ENCODE measurements at regions not wholly inside any gene's neighbourhood (a gene's known extent, or its start where the extent isn't known, plus 50 kb on each side); places are given as distances from the start of the nearest gene placed in this dataset.

- ATAC-seq (no peak), DNase-seq (no peak)
- Histone ChIP-seq H3K4me3 (ENCODE audit: low read length) (no peak overlapping the region), H3K27me3 (ENCODE audit: control insufficient read depth, insufficient read depth) (no peaks in the 10 kb centered on the region), H3K4me1 (ENCODE audit: control insufficient read depth, insufficient read depth, low read length) (no peaks in the 10 kb centered on the region), H3K27ac (ENCODE audit: low read length) (no peak overlapping the region), H3K9me3 (ENCODE audit: control insufficient read depth, low read length) (no peaks in the 10 kb centered on the region)
- WGBS = 64% methylated on average over 9 of the region's 9 CpGs
- intact Hi-C loops (cut with DNase I) = no loop called here
These were observed 89.5 kb upstream of the PGBD5 start for GRCh38 chr1:230515451-230516145.

DNA sequence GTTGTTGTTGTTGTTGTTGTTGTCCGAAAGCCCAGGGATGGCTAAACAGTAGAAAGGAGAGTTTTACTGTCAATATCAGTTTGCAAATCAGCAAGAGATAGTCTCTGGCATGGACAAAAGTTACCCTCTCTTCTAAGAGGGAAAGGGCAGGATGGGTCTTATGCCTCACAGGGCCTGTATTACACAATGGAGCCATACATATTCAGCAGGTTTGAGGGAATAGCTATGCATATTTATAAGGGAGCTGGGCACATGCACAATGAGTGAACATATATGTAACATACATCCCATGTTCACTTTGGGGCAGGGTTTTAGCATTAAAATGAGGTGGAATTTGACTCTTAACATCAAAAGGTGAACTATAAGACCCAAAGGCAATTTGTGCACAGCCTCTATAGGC, 84.4 kb upstream of the PGBD5 start:
- H3K4me3 ChIP-seq (ENCODE audit: low read length) = no peak overlapping the region
- ATAC-seq (no peak), DNase-seq (no peak)
- H3K4me1 ChIP-seq (ENCODE audit: control insufficient read depth, insufficient read depth, low read length) = no peaks in the 10 kb centered on the region
- H3K9me3 ChIP-seq (ENCODE audit: control insufficient read depth, low read length) = no peaks in the 10 kb centered on the region
- intact Hi-C loops (cut with DNase I) = no loop called here
- no peaks in the 10 kb centered on the region for H3K27me3 ChIP-seq (ENCODE audit: control insufficient read depth, insufficient read depth)
- 98% methylated on average over 1 of the region's 1 CpG for WGBS
- no peak overlapping the region for H3K27ac ChIP-seq (ENCODE audit: low read length)

- Histone ChIP-seq H3K27me3 (ENCODE audit: control insufficient read depth, insufficient read depth) (no peaks in the 10 kb centered on the region), H3K4me1 (ENCODE audit: control insufficient read depth, insufficient read depth, low read length) (no peaks in the 10 kb centered on the region), H3K27ac (ENCODE audit: low read length) (no peak overlapping the region), H3K9me3 (ENCODE audit: control insufficient read depth, low read length) (no peaks in the 10 kb centered on the region), H3K4me3 (ENCODE audit: low read length) (no peak overlapping the region)
- ATAC-seq = peak in 1 of 2 donors; percentile 60
- 66% methylated on average over 5 of the region's 5 CpGs for WGBS
- intact Hi-C loops (cut with DNase I) = no loop called here
- peak in 1 of 3 donors; percentile 40 for DNase-seq
These were observed 83.3 kb upstream of the PGBD5 start for GRCh38 chr1:230509281-230509977.

DNA sequence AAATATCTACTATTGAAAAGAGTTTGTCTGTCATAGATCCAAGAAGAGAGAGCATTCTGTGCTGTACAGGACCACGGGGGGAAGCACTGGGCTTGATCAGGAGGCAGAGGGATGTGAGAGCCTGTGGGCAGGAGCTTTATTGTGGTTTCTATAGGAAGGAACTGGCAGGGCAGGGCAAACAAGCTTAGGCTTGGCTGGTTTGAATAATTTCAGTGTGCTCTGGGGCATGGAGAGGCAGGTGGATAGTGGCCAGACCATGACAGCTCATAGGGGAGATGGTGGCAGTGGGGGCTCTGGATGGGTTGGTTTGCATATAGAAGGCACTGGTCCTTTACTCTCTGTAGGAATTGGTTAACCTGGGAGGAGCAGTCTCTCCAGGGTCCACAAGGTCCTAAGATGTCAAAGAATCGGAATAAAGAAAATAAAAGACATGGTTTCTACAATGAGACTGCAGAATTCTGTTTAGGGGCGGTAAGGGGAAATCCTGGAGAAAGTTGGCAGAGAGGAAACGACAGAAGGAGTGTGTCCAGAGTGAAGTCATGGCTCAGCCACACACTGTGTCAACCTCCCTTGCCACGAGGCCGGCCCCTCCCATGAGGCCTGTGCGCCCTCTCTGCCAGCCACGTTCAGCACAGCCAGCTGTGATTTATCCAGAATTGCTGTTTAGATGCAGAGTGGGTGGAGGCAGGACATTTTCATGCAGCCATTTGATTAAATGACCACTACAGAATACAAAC, 81.7 kb upstream of the PGBD5 start:
- ATAC-seq = peak; percentile 85 to 88
- DNase-seq = peak; percentile 70 to 88 (median 81)

DNA sequence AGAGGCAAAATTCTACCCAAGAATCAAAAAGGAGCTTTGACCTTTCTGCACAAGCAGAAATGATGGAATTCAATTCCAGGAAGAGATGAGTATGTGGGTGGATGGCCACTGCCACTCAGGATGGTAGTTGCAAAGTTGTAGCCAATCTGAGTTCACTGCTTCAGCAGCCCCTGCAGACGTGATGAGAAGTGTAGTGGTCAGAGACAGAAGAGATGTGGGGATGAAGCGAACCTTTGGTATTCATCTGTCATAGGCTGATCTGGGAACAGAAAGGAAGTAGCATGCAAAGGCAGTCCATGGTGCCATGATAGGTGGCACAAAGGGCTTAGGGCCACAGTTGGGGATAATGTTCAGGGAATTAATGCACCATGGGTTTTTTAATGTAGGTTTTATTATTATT, 81.1 kb upstream of the PGBD5 start:
- no peak for DNase-seq
- intact Hi-C loops (cut with DNase I) = no loop called here
- Histone ChIP-seq H3K27me3 (ENCODE audit: control insufficient read depth, insufficient read depth) (no peaks in the 10 kb centered on the region), H3K4me1 (ENCODE audit: control insufficient read depth, insufficient read depth, low read length) (no peaks in the 10 kb centered on the region), H3K9me3 (ENCODE audit: control insufficient read depth, low read length) (no peaks in the 10 kb centered on the region), H3K4me3 (ENCODE audit: low read length) (no peak overlapping the region), H3K27ac (ENCODE audit: low read length) (no peak overlapping the region)
- no peak for ATAC-seq
- 78% methylated on average over 2 of the region's 2 CpGs for WGBS

More for the DNA sequence above, 81.7 kb upstream of the PGBD5 start:
- Histone ChIP-seq H3K27ac (ENCODE audit: low read length) (no peak overlapping the region), H3K4me1 (ENCODE audit: control insufficient read depth, insufficient read depth, low read length) (no peaks in the 10 kb centered on the region), H3K4me3 (ENCODE audit: low read length) (no peak overlapping the region), H3K27me3 (ENCODE audit: control insufficient read depth, insufficient read depth) (no peaks in the 10 kb centered on the region), H3K9me3 (ENCODE audit: control insufficient read depth, low read length) (no peaks in the 10 kb centered on the region)
- 31% methylated on average over 8 of the region's 8 CpGs for WGBS
- intact Hi-C loops (cut with DNase I) = no loop called here

GRCh38 chr1:230506451-230506850, 80.3 kb upstream of the PGBD5 start:
- no peak overlapping the region for H3K27ac ChIP-seq (ENCODE audit: low read length)
- no peaks in the 10 kb centered on the region for H3K4me1 ChIP-seq (ENCODE audit: control insufficient read depth, insufficient read depth, low read length)
- ATAC-seq (no peak), DNase-seq (no peak)
- intact Hi-C loops (cut with DNase I) = no loop called here
- H3K4me3 ChIP-seq (ENCODE audit: low read length) = no peak overlapping the region
- 67% methylated on average over 3 of the region's 3 CpGs for WGBS
- H3K27me3 ChIP-seq (ENCODE audit: control insufficient read depth, insufficient read depth) = no peaks in the 10 kb centered on the region
- H3K9me3 ChIP-seq (ENCODE audit: control insufficient read depth, low read length) = no peaks in the 10 kb centered on the region

DNA sequence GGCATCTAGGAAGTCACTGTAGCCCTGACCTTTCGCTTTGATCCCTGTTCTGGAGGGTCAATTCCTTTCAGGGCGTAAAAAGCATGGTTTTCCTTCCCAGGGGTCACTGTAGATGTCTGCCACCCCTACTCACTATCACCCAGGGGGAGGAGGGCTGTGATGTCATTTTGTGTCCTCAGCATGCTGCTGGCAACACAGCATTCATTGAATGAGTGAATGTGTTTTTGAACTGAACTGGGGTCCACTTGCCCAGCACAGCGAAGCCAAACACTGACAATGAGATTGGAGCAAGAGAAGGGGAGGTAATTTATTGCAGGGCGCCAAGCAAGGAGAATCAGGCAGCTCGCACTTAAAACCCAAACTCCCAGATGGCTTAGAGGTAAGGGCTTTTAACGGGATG, 78.2 kb upstream of the PGBD5 start:
- intact Hi-C loops (cut with DNase I) = no loop called here
- 93% methylated on average over 6 of the region's 6 CpGs for WGBS
- no peak overlapping the region for H3K27ac ChIP-seq (ENCODE audit: low read length)
- H3K27me3 ChIP-seq (ENCODE audit: control insufficient read depth, insufficient read depth) = no peaks in the 10 kb centered on the region
- no peaks in the 10 kb centered on the region for H3K4me1 ChIP-seq (ENCODE audit: control insufficient read depth, insufficient read depth, low read length)
- DNase-seq (no peak), ATAC-seq (no peak)
- no peaks in the 10 kb centered on the region for H3K9me3 ChIP-seq (ENCODE audit: control insufficient read depth, low read length)
- no peak overlapping the region for H3K4me3 ChIP-seq (ENCODE audit: low read length)

- Histone ChIP-seq H3K9me3 (ENCODE audit: control insufficient read depth, low read length) (no peaks in the 10 kb centered on the region), H3K27ac (ENCODE audit: low read length) (no peak overlapping the region), H3K4me1 (ENCODE audit: control insufficient read depth, insufficient read depth, low read length) (no peaks in the 10 kb centered on the region), H3K27me3 (ENCODE audit: control insufficient read depth, insufficient read depth) (no peaks in the 10 kb centered on the region), H3K4me3 (ENCODE audit: low read length) (no peak overlapping the region)
- intact Hi-C loops (cut with DNase I) = no loop called here
- 60% methylated on average over 1 of the region's 1 CpG for WGBS
- ATAC-seq (no peak), DNase-seq (no peak)
These were observed 77.6 kb upstream of the PGBD5 start for GRCh38 chr1:230503726-230504125.

- H3K27ac ChIP-seq (ENCODE audit: low read length) = no peak overlapping the region
- intact Hi-C loops (cut with DNase I) = no loop called here
- no peak overlapping the region for H3K4me3 ChIP-seq (ENCODE audit: low read length)
- no peaks in the 10 kb centered on the region for H3K9me3 ChIP-seq (ENCODE audit: control insufficient read depth, low read length)
- 64% methylated on average over 2 of the region's 2 CpGs for WGBS
- ATAC-seq (no peak), DNase-seq (no peak)
- H3K27me3 ChIP-seq (ENCODE audit: control insufficient read depth, insufficient read depth) = no peaks in the 10 kb centered on the region
- H3K4me1 ChIP-seq (ENCODE audit: control insufficient read depth, insufficient read depth, low read length) = no peaks in the 10 kb centered on the region
These were observed 76.9 kb upstream of the PGBD5 start for GRCh38 chr1:230502996-230503395.

DNA sequence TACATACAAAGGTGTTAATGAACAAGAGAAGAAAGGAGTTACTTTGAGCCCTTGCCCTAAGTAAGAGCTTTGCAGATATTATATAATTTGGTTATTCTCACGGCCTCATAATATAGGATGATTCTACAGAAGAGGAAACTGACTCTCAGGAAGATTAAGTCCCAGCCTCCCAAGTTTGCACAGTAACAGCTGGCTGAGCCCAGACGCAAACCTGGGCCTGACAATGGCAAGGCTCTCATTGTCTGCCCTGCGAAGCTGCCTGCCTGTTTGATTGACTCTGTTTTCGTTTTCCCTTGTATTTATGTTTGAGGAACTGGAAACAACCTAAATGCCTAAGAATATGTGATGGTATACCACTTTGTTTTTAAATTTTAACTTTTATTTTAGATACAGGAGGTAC, 76.2 kb upstream of the PGBD5 start:
- Histone ChIP-seq H3K27me3 (ENCODE audit: control insufficient read depth, insufficient read depth) (no peaks in the 10 kb centered on the region), H3K27ac (ENCODE audit: low read length) (no peak overlapping the region), H3K9me3 (ENCODE audit: control insufficient read depth, low read length) (no peaks in the 10 kb centered on the region), H3K4me3 (ENCODE audit: low read length) (no peak overlapping the region), H3K4me1 (ENCODE audit: control insufficient read depth, insufficient read depth, low read length) (no peaks in the 10 kb centered on the region)
- intact Hi-C loops (cut with DNase I) = no loop called here
- WGBS = 85% methylated on average over 4 of the region's 4 CpGs
- DNase-seq (no peak), ATAC-seq (no peak)

GRCh38 chr1:230501849-230502248, 75.7 kb upstream of the PGBD5 start:
- H3K27ac ChIP-seq (ENCODE audit: low read length) = no peak overlapping the region
- no peaks in the 10 kb centered on the region for H3K9me3 ChIP-seq (ENCODE audit: control insufficient read depth, low read length)
- DNase-seq = no peak
- no peaks in the 10 kb centered on the region for H3K4me1 ChIP-seq (ENCODE audit: control insufficient read depth, insufficient read depth, low read length)
- no peak for ATAC-seq
- WGBS = 47% methylated on average over 1 of the region's 1 CpG
- intact Hi-C loops (cut with DNase I) = no loop called here
- H3K4me3 ChIP-seq (ENCODE audit: low read length) = no peak overlapping the region
- no peaks in the 10 kb centered on the region for H3K27me3 ChIP-seq (ENCODE audit: control insufficient read depth, insufficient read depth)

Data from right cardiac atrium (tissue), 5 donors.